Lower lobe of right lung (tissue), 2 donors: ENCODE measurements at regions not wholly inside any gene's neighbourhood (a gene's known extent, or its start where the extent isn't known, plus 50 kb on each side); places are given as distances from the start of the nearest gene placed in this dataset.

Experiments
- ATAC-seq, 2 donors: fragments of 200-7000 bp; cut with Tn5 transposase; one replicate each; pipeline ENCODE4 v1.9.1; 2020 to 2022; ENCODE audit warnings: mild to moderate bottlenecking in 2 of 2, moderate library complexity in 2 of 2
- DNase-seq: peaks from one replicate; pipeline ENCODE4 v3.0.0-alpha.2; 2020
- H3K27ac ChIP-seq: fragments of 200-600 bp; one replicate; pipeline ENCODE4 v1.8.0; 2022
- H3K27me3 ChIP-seq: fragments of 200-600 bp; one replicate; pipeline ENCODE4 v1.8.0; 2022; ENCODE audit warnings: low read depth
- H3K36me3 ChIP-seq: fragments of 200-600 bp; one replicate; pipeline ENCODE4 v1.8.0; 2022; ENCODE audit warnings: mild to moderate bottlenecking
- H3K4me1 ChIP-seq: fragments of 200-600 bp; one replicate; pipeline ENCODE4 v1.8.0; 2022
- H3K4me3 ChIP-seq: fragments of 200-600 bp; one replicate; pipeline ENCODE4 v1.8.0; 2022; ENCODE audit warnings: mild to moderate bottlenecking
- H3K9me3 ChIP-seq: fragments of 200-600 bp; one replicate; pipeline ENCODE4 v1.8.0; 2022
- CTCF ChIP-seq: fragments of 200-600 bp; IDR thresholded peaks from one replicate; pipeline ENCODE4 v1.8.0; 2022; ENCODE audit warnings: antibody characterized with exemption, mild to moderate bottlenecking
- intact Hi-C: fragments of 100-400 bp; cut with DNase I; formaldehyde crosslinking; loops from one replicate; pipeline ENCODE4 v1.11.0; 2022
- donor health status: DM: no; HTN: yes; CAD: no; lungs with severe emphysema.

GRCh38 chr2:7524195-7524594, 607.0 kb downstream of the RNF144A start:
- ATAC-seq, result no peak
- H3K4me3 ChIP-seq, result no peak overlapping the region

GRCh38 chr2:7525746-7526145, 608.5 kb downstream of the RNF144A start:
- H3K4me3 ChIP-seq, result no peak overlapping the region

More at GRCh38 chr2:7524195-7524594, 607.0 kb downstream of the RNF144A start:
- TF ChIP-seq CTCF, result no peak
- no peak for DNase-seq
- intact Hi-C loops, result no loop called here
- H3K9me3 ChIP-seq, result no peaks in the 10 kb centered on the region
- H3K4me1 ChIP-seq, result no peaks in the 10 kb centered on the region
- no peaks in the 10 kb centered on the region for H3K27me3 ChIP-seq
- H3K36me3 ChIP-seq, result no peaks in the 10 kb centered on the region
- no peak overlapping the region for H3K27ac ChIP-seq

DNA sequence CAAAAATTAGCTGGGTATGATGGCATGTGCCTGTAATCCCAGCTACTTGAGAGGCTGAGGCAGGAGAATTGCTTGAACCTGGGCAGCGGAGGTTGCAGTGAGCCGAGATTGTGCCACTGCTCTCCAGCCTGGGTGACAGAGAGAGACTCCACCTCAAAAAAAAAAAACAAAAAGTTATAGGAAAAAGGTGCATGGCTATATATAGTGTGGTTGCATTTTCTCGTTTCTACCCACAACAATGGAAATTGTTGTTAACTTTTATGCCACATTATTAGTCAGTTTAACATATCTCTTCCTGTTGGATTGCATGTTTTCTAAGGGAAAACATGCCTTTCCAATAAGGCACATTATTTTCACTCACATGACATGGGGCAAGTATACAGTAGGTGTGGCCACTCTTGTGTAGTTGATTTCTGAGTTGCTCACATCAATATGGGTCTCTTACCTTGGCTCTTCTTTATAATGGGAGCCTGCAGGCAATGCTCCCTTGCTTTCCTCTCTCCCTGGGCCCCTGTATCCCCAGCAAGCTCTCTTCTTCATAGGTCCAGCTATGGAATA, 610.0 kb downstream of the RNF144A start:
- no peak overlapping the region for H3K27ac ChIP-seq
- no peak for DNase-seq
- no peak for TF ChIP-seq CTCF
- H3K4me1 ChIP-seq, result no peaks in the 10 kb centered on the region
- no peaks in the 10 kb centered on the region for H3K27me3 ChIP-seq
- H3K36me3 ChIP-seq, result no peaks in the 10 kb centered on the region
- intact Hi-C loops, result no loop called here
- no peak for ATAC-seq
- H3K9me3 ChIP-seq, result peaks cover 17% of the 10 kb centered on the region
- H3K4me3 ChIP-seq, result no peak overlapping the region

More at GRCh38 chr2:7525746-7526145, 608.5 kb downstream of the RNF144A start:
- no peaks in the 10 kb centered on the region for H3K27me3 ChIP-seq
- H3K4me1 ChIP-seq, result no peaks in the 10 kb centered on the region
- TF ChIP-seq CTCF, result no peak
- ATAC-seq (no peak), DNase-seq (no peak)
- peaks cover 8% of the 10 kb centered on the region for H3K9me3 ChIP-seq
- H3K27ac ChIP-seq, result no peak overlapping the region
- H3K36me3 ChIP-seq, result no peaks in the 10 kb centered on the region
- intact Hi-C loops, result no loop called here

GRCh38 chr2:7530001-7530400, 612.8 kb downstream of the RNF144A start:
- H3K27me3 ChIP-seq, result no peaks in the 10 kb centered on the region
- H3K9me3 ChIP-seq, result peaks cover 17% of the 10 kb centered on the region
- DNase-seq, result no peak
- H3K4me3 ChIP-seq, result no peak overlapping the region
- no peak for TF ChIP-seq CTCF
- intact Hi-C loops, result no loop called here
- H3K4me1 ChIP-seq, result no peaks in the 10 kb centered on the region
- H3K36me3 ChIP-seq, result no peaks in the 10 kb centered on the region
- no peak for ATAC-seq
- H3K27ac ChIP-seq, result no peak overlapping the region

- Histone ChIP-seq H3K4me3 (no peak overlapping the region), H3K4me1 (no peaks in the 10 kb centered on the region), H3K36me3 (no peaks in the 10 kb centered on the region), H3K9me3 (no peaks in the 10 kb centered on the region), H3K27ac (no peak overlapping the region), H3K27me3 (no peaks in the 10 kb centered on the region)
- intact Hi-C loops, result no loop called here
- ATAC-seq, result no peak
- TF ChIP-seq CTCF, result no peak
- no peak for DNase-seq
These were observed 621.9 kb downstream of the RNF144A start for GRCh38 chr2:7539077-7539476.

- Histone ChIP-seq H3K36me3 (no peaks in the 10 kb centered on the region), H3K9me3 (no peaks in the 10 kb centered on the region), H3K27me3 (no peaks in the 10 kb centered on the region), H3K4me3 (no peak overlapping the region), H3K4me1 (no peaks in the 10 kb centered on the region), H3K27ac (no peak overlapping the region)
- ATAC-seq, result no peak
- DNase-seq, result no peak
- intact Hi-C loops, result no loop called here
- no peak for TF ChIP-seq CTCF
These were observed 622.5 kb downstream of the RNF144A start for GRCh38 chr2:7539760-7540159.
